HG03039 (cell line): ENCODE measurements at regions not wholly inside any gene's neighbourhood (a gene's known extent, or its start where the extent isn't known, plus 50 kb on each side); places are given as distances from the start of the nearest gene placed in this dataset.
"Not testable (repeated sequence)": the region's sequence is repeated elsewhere in the genome, so short reads cannot be mapped to it uniquely, and the experiment has no call there.

Experiments
- ATAC-seq: cut with Tn5 transposase; IDR thresholded peaks from one replicate; pipeline ENCODE4 v1.9.1; 2021; ENCODE audit warnings: mild to moderate bottlenecking, moderate library complexity; ENCODE audit not compliant: unreplicated experiment

DNA sequence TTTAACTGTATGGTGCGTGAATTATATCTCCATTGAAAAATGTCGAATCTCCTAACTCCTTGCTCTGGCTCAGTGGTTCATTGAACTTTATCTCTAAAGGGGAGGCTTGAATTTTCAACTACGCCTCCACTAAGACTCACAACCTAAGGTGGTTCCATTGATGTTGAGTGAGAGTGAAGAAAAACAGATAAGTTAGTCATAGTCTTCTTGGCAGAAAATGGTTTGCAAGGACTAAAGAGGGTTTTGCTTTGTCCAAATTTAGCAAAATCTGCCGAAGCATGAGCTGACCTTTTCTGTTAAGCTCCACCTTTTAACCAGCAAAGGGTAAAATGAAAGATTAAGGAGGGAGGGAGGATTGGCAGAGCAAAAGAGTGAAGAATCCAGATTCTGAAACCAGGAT, 290.2 kb upstream of the SPTLC3 start:
- no peak for ATAC-seq

DNA sequence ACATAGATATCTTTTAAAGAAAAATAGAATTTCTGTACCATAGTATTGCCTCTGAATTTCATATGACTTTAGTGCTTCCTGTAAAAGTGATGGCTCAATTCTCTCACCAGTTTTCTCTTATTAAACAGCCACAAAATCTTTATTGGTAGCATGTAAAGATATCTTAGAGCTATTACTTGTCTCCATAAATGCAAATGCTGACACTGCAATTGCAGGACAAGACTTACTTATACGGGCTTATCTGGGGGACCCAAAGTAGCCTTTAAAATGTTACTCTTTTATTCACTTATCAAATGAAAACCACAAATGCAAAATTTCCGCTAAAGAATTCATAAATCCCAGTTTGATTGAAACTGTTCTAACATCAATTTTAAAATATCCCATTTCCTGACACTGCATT, 287.1 kb upstream of the SPTLC3 start:
- ATAC-seq, result no peak

DNA sequence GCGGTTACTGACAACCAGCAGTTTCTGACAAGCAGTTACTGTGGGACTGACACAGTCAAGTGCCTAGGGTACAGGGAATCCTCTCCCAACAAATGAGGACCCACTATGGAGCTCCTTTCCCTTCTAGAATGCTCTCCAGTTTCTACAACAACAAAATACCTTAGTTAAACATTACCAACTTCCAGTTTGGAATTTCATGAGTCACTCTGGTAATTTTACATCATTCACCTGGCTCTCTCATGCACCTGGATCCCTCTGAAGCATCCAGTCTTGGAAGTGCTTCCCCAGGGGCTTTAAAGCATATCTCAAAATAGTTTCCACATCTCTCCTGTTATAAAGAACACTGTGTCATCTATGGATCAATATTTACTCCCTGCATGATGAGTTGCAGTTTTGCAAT, 286.7 kb upstream of the SPTLC3 start:
- ATAC-seq, result no peak

DNA sequence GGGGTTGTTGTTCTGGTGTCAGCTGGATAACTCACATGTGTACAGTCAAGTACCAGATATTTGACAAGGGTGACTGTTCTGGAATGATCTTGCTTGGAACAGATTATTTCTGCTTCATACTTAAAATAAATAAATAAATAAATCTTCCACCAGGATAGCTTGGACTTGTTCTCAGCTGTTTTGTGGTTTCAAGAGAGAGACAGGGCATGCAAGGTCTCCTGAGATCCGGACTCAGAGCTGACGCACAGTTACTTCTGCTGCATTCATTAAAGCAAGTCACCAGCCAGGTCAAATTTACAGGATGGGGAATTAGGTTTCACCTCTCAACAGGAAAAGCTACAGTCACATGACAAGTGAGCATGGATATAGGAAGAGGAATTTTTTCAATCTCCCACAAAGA, 285.0 kb upstream of the SPTLC3 start:
- ATAC-seq, result no peak

DNA sequence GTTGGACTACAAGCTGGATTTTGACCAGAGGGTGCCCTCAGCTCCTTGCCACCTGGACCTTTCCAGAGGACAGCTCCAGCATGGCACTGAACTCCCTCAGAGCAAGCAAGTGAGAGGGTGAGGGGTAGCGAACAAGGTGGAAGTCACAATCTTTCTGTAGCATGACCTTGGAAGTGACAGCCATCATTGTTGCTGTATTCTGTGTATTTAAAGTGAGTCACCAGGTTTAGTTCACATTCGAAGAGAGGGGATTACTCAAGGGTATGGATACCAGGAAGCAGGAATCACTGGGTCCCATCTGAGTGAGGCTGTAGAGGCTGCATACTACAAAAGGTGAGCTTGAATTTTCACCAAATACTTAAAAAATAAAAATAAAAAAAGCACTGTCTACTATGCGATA, 280.0 kb upstream of the SPTLC3 start:
- no peak for ATAC-seq

DNA sequence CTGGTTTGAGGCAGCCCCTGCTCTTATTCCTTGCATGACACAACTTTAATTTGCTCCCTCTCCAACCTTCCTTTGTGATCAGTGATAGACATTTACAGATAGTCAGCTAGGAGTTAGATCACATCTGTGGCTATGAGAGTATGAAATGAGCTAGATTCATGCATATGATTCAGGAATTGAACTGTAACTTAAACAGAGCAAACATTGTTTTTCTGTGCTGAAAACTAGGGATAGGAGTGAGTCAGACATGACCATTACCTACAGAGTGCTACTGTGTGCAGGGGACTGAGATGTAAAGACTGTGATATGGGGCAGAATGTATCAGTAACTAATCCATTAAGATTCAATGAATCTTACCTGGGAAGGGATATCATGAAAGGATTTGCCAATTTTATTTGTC, 279.4 kb upstream of the SPTLC3 start:
- ATAC-seq, result no peak

DNA sequence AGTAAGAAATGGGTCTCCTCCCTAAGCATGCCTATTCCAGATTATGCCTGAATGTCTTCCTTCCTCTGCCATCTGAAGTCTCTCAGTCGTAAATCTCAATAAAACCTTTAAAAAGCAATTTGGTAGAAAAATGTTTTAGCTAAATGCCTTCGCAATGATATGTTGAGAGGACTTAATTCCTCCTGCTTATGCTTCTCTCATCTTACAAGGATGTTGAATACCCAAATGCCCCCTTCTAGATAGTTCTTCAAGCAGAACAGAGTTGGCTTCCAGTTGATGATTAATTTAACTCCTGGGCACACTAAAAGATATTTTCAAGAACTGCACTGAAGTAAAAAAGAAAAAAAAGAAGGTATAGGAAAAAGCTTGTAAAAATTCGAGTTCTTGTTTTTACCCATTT, 275.0 kb upstream of the SPTLC3 start:
- no peak for ATAC-seq

DNA sequence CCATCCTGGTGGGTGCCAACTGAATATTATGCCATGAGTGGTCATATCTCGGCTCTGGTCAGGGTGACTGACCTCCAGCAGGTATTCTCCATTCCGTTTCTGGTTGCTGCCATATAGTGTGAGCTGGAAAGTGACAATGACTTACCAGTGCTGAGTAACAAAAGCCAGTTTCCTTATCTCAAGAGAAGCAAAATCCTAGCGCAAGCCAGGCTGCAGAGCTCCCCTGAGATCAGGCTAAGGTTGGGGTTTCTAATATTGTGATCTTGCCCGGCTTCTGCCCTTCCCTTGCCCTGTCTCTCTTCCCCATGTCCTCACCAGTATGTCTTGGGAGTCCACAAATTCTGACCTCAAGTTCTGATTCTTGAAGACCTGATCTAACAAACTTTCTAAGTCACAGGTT, 271.3 kb upstream of the SPTLC3 start:
- no peak for ATAC-seq

DNA sequence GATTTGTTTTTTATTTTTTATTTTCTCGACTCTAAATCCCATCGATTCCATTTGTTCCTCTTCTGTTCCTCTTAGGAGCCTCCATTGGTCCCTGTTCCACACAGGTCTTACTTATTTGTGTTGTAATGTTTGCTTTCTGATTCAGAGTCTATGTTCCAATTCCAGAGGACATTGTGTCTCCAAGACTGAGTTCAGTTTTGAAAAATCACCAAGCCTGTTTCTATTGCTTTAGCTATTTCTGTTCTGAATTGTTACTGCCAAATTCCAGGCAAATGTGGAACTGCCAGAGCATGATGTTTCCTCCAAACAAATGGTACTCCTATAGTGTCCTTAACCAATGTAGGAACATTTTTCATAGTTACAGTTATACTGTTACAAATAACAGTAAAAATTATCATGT, 270.9 kb upstream of the SPTLC3 start:
- no peak for ATAC-seq

DNA sequence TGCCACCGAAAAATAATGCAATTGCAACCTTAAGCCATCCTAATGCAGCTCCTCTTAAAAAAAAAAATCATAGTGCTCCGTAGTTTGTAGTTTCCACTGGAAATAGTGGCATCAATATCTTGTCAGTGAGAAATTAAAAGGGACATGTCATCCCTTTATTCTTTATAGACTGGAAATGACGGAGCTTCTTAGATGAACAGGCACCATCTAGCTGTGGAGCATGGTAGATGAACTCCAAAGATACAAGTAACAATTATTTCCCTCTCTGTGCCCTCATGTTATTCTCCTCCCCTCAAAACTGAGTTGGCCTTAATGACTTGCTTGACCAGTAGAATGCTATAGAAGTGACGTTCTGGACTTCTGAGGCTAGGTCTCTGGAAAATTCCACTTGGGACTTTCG, 268.1 kb upstream of the SPTLC3 start:
- ATAC-seq, result no peak

DNA sequence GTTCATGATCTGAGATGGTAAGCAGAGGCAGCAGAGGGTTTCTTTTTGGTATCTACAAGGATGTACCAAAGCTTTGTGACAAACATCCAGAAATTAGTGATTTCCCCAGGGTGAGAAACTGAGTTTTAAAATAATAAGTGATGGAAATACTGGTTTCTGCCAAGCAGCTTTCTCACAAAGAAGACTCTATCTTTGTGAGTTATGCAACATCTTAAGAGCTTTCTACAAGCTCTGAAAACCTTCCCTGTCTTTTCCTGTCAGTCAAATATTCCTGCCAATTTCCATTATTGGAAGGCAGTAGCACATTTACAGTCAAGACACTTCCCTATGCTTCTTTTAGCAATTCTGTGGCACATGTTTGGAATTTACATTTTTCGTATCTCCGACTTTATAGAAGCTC, 264.7 kb upstream of the SPTLC3 start:
- ATAC-seq, result no peak

DNA sequence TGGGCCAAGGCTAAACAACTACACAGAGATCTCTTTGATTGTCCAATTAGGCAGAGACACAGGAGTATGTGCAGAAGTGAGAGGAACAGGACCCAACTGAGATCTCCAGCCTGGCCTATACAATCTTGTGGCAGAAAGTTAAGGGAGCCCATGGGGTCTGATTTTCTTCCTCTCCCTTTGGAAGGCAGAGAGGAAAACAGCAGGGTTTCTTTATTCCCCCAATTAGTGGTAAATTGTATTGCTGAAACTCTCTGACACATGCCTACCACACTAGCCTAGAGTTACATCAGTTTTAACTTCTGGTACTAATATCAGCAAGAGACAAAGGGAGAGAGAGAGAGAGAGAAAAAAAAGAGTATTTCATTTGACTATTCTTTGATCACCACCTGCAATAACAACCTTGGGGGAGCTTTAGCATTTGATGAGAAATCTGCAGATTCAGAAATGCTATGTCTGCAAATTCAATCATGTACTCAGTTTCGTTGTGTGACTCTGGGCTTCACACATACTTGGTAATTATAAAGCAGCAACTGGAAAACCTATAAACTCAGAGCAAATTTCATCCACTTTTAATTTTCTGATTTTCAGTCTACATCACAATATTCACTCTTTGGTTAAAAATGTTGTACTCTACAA, 260.3 kb upstream of the SPTLC3 start:
- no peak for ATAC-seq

DNA sequence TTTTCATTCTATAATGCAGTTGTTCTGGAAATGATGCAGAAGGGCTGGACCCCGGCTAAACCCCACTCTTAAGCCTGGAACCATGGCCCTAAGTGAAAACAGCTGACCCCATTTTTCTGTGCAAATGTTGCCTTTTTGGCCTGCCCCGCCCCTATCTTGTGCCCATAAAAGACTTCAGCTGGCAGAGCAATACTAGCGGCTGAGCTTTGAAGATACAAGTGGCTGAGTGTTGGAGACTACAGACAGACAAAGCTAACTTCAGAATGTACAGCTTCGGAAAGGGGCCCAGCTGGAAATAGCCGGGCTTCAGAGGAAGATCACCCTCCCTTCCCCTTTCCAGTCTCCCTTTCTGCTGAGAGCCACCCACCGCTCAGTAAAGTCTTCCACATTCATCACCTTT, 258.6 kb upstream of the SPTLC3 start:
- ATAC-seq, result no peak

DNA sequence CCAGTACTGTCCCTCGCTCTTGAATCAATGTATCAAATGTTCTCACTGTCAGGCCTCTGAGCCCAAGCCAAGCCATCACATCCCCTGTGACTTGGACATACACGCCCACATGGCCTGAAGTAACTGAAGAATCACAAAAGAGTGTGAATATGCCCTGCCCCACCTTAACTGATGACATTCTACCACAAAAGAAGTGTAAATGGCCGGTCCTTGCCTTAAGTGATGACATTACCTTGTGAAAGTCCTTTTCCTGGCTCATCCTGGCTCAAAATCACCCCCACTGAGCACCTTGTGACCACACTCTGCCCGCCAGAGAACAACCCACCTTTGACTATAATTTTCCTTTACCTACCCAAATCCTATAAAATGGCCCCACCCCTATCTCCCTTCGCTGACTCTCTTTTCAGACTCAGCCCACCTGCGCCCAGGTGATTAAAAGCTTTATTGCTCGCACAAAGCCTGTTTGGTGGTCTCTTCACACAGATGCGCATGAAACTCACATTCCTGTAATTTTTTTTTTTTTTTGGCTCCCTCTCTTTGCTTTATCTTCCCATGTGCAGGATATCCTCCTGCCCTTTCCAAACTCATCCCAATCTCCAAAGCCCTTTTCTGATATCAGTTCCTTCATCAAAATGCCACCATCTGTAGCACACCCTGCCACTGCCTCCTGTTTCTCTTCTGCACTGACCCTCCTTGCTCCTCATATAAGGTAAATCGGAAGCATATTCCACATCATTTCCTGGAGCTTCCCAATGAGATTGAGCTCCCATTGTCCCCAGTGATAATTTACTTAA, 255.7 kb upstream of the SPTLC3 start:
- not testable (repeated sequence) for ATAC-seq

DNA sequence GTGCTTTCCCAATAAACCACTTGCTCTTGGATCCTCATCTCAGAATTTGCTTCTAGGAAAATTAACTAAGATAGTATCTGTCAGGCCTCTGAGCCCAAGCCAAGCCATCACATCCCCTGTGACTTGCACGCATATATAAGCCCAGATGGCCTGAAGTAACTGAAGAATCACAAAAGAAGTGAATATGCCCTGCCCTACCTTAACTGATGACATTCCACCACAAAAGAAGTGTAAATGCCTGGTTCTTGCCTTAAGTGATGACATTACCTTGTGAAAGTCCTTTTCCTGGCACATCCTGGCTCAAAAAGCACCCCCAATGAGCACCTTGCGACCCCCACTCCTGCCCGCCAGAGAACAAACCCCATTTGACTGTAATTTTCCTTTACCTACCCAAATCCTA, 255.0 kb upstream of the SPTLC3 start:
- not testable (repeated sequence) for ATAC-seq

DNA sequence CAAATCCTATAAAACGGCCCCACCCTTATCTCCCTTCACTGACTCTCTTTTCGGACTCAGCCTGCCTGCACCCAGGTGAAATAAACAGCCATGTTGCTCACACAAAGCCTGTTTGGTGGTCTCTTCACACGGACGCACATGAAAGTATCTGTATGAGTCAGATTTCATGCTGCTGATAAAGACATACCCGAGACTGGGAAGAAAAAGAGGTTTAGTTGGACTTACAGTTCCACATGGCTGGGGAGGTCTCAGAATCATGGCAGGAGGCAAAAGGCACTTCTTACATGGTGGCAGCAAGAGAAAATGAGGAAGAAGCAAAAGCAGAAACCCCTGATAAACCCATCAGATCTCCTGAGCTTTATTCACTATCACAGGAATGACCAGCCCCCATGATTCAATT, 249.3 kb upstream of the SPTLC3 start:
- not testable (repeated sequence) for ATAC-seq

DNA sequence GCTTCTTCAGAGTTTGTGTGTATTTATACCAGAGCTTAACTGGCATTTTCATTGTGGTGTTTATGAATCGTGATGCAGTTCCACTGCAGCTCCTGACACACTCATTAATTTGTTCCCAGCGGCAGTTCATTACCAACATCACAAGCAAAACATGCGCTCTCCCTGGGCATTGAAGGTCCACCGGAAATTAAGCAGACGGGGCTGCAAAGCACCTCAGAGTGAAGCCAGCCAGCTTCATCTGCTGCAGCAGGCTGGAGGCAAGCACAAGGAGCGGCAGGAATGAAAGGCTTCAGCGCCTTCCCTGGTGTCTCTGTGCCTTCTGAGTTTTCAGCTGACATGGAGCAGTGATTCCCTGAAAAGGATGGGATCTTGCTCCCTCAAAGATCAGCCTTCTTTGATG, 246.0 kb upstream of the SPTLC3 start:
- no peak for ATAC-seq

DNA sequence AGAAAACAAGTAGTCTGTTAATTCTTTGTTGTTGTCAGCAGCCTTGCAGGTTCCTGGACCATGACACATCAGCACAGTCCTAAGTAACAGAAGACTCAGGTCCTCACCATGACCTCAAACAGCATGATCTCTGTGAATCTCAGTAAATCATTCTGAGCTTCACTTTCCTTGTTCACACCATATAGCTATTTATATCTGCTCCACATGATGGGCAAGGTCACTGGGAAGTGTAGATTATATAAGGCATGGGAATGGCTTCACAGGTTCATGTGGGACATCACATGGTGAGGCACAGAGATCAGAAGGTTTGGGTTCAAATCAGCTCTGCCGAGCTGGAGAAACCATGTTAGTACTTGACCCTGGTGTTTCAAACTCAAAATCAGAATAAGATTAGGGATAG, 245.4 kb upstream of the SPTLC3 start:
- no peak for ATAC-seq

DNA sequence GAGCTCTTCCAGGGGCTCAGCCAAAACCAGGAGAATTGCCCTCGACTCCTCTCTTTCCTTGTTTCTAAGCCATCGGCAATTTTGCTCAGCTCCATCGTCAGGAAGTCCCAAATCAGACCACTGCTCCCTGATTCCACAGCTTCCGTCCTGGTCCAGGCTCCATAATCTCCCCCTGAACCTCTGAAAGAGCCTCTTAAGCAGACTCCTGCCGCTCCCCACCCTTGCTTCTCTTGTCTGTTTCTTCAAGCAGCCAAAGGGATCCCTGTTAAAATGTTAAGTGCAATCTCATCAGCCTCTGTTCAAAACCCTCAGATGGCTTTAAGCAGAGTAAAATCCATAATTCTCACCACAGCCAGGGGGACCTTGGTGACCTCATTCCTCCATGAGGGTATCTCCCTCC, 244.7 kb upstream of the SPTLC3 start:
- no peak for ATAC-seq

DNA sequence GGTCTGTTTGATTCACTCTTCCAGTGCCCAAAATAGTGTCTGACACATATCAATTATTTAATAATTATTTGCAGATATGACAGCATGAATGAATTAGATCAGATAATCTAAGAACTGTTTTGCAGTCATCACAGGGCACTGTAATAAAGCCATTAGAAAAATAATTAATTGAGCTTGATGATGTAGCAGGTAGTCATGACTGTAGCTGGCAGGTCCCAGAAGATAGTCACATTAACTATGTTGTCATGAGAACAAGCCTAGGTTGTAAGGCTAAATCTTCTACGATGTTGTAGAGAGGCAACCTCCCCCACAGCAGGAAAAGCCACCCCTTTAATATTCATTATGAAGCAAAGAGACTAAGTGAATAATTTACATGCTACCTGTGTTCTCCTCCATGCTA, 243.9 kb upstream of the SPTLC3 start:
- no peak for ATAC-seq

DNA sequence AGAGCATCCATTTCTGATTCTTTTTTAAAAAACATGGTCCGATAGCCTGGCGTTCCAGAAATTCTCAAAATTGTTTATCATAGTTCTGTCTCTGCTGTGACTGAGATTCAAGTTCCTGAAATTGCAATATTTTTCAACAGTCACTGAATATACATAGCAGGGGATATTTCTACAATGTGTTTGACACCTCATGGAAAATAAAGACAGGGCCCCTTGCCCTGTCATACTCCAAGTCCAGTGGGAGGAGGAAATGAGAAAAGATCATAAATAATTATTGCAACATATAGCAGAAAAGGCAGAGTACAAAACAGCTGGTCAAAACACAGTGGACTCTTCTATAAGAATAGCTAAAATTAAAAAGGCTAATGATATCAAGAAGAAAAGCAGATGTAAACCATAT, 234.8 kb upstream of the SPTLC3 start:
- ATAC-seq, result no peak

DNA sequence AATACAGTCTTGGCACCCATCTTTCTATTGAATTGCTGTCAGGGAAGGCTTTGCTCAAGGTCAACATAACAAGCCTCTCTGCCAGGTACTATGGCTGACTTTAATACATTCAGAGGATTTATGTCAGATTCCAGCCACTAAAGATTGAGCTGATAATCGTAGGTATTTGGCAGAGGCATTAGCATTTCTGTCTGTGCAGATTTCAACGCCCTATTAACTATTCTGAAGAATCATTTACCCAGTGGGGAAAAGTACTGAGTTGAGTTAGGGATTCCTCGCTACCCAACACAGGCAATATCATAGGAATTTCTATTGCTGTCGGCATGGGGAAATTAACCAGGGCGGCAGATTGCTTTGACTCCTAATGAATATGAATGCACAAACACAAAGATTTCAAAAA, 233.7 kb upstream of the SPTLC3 start:
- ATAC-seq, result no peak

DNA sequence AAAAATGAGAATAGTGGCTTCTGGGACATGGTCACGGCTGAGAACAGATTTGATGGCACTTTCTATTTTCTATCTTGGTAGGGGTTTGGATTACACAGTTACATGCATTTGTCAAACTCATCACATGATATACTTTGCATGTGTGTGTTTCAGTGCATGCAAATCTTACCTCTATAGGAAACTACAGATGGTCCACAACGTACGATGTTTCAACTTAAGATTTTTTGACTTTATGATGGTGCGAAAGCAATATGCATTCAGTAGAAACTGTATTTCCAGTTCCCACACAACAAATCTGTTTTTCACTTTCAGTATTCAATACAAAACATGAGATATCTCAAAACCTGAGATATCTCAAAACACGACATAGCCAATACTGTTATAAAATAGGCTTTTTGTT, 231.8 kb upstream of the SPTLC3 start:
- no peak for ATAC-seq
